CD4-positive, alpha-beta T cell treated with Interleukin-12 subunit alpha and Interleukin-12 subunit beta, for 1 hour (primary cell): ENCODE measurements at regions not wholly inside any gene's neighbourhood (a gene's known extent, or its start where the extent isn't known, plus 50 kb on each side); places are given as distances from the start of the nearest gene placed in this dataset.
A peak's percentile ranks its signal among the peaks of the same experiment; 100 is the strongest.

Source experiments
- DNase-seq: peaks from one replicate; pipeline ENCODE4 v3.0.0-alpha.2; 2020

GRCh38 chrY:21175505-21175904 is 335.6 kb upstream of the RBMY1B start:
- DNase-seq, result no peak

DNA sequence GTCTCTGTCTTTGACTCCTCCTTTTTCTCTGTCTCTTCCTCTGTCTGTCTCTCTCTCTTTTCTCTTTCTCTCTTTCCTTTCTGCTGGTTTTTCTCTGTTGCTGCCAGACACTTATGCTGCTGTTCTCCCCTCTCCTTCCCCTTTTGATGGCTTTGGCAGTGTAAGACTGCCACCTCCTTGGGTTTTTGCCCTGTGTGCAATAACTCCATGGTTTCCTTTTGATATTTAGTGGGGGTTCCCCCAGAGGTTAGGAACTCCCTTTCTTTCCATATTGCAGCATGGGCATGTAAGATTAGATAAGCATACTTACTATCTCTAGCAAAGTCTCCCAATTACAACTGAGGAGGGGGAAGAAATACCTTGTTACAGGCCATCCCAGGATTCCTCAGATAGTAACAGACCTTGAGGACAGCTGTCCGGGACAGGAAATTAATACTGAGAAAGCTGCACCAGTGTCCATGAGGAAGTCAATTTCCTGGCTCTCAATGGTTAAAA is 333.8 kb upstream of the RBMY1B start:
- DNase-seq, result no peak

GRCh38 chrY:21178281-21178680 is 332.9 kb upstream of the RBMY1B start:
- DNase-seq, result no peak

DNA sequence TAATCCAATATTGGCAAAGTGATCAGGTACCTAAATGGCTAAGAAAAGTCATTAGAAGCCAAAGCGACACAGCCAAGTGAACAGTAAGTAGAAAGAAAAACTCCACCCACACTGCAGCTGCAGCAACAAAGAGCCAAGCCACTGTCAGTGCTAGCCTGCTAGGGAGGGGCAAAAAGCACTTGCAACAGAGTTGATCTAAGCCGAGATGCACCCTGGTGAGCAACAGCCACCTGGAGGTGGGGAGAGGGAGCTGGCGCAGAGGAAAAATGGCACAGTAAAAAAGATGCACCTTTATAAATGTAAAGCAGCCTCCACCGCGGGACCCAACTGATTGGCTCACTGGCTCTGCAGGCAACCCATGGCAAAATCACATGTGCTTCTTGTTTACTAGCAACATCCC is 330.2 kb upstream of the RBMY1B start:
- peak; percentile 49 for DNase-seq

GRCh38 chrY:21184271-21184670 is 326.9 kb upstream of the RBMY1B start:
- DNase-seq, result no peak

DNA sequence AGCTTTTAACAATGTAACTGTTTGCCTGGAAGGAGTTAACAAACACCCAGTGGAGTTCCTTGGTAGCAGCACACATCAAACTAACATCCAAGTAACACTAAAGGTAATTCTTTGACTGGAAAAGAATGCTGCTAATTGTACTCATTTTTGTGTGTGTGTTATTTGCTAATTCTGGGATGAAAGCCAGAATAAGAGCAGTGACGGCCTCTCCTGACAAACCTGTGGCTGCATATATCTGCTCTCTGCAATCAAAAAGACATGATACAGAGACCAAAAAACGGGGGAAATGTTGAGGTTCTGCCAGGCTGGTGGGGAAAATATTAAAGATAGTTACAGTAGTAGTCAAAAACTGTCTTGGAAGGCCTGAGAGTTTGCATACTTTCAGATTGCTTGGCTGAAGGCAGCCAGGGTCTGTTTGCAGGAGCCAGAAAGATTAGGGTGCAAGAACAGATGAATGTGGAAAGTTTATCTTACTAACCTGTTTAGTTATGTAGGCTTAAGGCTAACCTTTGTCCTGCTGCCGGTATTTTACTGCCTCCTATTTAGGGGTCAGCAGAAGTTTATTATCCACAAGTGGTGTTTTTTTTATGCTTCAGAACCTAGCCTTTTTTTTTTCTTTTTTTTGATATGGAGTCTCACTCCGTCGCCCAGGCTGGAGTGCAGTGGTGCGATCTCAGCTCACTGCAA is 325.6 kb upstream of the RBMY1B start:
- no peak for DNase-seq

DNA sequence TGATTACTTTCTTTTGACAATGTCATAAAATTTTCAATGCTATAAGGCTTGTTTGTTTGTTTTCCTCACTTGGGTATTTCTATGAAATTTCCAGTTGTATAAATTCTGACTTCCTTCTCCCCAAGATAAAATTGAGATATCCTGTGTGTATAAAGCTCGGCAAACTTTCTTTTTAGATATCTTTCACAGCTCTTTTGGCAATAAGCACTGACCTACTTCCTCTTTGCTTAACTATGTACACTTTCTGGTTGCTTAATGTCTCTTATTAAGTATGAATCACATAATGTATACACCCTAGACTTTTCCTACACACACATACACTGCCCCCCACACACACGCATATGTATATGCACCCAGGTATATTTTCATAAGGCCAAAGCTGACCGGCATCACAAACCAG is 318.4 kb upstream of the RBMY1B start:
- no peak for DNase-seq

DNA sequence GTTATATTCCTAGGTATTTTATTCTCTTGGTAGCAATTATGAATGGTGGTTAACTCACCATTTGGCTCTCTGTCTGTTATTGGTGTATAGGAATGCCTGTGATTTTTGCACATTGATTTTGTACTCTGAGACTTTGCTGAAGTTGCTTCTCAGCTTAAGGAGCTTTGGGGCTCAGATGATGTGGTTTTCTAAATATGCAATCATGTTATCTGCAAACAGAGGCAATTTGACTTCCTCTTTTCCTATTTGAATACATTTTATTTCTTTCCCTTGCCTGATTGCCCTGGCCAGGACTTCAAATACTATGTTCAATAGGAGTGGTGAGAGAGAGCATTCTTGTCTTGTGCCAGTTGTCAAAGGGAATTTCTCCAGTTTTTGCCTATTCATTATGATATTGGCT is 310.9 kb upstream of the RBMY1B start:
- no peak for DNase-seq

GRCh38 chrY:21227849-21228248 is 283.3 kb upstream of the RBMY1B start:
- DNase-seq, result no peak

DNA sequence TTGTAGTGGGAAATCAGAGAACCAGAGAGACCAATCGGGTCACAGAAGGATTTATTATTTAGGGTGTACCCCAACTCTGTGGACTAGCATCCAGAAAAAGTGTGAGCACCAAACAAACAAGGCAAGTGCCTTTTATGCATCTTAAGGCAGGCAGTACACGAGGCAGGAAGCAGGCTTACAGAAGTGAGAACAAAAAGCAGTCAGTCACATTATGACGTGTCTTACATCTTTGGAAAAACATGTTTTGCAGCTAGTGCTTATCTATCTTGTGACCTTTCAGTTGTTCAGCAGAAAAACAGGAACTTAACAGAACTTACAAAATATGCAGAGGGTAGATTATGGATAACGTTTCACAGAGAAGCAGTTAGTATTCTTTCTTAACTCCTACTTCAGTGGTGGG is 270.9 kb upstream of the RBMY1B start:
- DNase-seq, result peak; percentile 67

- no peak for DNase-seq
These were observed 270.4 kb upstream of the RBMY1B start for GRCh38 chrY:21240662-21241310.

DNA sequence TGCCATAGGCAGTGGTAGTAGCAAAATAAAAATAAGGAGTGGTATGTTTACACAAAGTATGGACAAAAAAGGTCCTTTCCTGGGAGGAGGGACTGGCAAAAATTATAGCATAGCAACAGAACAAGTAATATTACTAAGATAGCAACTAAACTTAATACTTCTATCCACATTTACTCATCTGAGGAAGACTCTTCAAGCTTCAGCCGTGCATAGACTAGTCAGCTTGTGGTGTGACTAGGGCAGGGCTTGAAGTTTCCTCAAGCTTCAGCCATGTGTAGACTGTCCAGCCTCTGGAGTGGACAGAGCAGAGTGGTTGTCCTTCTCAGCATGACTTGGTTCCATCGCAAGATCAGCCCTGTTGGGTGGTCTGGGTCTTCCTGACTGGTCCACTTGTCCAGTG is 268.3 kb upstream of the RBMY1B start:
- no peak for DNase-seq

DNA sequence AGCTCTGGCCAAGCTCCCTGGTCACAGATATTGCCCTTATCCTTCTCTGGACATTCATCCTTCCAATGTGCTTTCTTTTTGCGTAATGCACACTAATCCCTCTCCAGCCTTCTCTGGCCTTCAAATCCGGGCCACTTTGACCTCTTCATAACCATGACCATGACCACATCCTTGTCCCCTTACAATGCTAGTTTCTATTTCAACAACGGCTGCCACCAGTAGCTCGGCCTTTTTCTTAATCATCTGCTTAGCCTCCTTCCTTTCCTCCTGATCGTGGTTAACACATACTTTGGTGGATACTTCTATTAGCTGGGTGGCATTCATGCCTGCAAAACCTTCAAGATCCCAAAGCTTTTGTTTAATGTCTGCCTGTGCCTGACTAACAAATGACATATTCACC is 264.4 kb upstream of the RBMY1B start:
- no peak for DNase-seq

- peak; percentile 27 for DNase-seq
These were observed 262.5 kb upstream of the RBMY1B start for GRCh38 chrY:21248591-21248990.

- no peak for DNase-seq
These were observed 257.5 kb upstream of the RBMY1B start for GRCh38 chrY:21253455-21254248.

DNA sequence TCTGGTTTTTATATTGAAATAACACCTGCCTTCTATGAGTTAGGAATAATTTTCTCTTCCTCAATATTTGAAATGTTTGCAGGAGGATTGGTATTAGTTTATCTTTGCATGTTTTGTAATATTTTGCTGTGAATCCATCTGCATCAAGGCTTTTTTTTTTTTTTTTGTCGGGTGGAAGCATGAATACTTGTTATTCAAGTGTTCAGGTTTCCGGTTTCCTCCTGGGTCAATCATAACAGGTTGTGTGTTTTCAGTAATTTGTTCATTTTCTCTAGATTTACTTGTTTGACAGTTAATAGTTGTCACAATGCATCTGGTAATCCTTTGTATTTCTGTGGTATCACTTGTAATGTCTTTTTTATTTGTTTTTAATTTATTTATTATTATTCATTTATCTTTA is 256.7 kb upstream of the RBMY1B start:
- peak; percentile 24 for DNase-seq

DNA sequence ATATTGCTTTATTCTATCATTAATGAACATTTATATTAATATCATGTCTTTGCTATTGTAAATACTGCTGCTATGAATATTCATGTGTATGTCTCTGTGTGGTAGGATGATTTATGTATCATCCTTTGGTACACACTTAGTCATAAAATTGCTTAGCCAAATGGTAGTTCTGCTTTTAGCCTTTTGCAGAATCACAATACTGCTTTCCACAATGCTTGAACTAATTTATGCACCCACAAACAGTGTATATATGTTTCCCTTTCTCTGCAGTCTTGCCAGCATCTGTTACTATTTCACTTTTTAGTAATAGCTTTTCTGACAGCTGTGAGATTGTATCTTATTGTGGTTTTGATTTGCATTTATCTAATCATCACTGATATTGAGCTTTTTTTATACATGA is 254.3 kb upstream of the RBMY1B start:
- no peak for DNase-seq

DNA sequence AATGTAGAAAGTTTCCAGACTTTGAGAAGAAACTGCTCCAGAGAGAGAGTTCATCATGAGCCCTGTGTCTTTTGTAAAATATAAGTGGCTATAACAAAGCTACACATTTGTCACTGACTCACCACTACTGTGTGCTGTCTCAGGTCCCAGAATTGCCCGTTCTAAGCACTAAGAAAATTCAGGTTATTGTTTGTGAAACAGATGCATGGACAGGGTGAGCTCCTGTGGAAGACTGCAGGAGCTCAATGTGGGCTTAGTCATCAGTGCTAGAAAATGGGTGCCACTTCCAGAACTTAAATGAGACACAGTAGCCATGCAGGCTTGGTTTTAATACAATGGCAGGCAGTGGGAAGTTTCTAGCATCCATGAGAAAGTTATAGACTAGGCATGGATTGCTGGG is 251.4 kb upstream of the RBMY1B start:
- no peak for DNase-seq

DNA sequence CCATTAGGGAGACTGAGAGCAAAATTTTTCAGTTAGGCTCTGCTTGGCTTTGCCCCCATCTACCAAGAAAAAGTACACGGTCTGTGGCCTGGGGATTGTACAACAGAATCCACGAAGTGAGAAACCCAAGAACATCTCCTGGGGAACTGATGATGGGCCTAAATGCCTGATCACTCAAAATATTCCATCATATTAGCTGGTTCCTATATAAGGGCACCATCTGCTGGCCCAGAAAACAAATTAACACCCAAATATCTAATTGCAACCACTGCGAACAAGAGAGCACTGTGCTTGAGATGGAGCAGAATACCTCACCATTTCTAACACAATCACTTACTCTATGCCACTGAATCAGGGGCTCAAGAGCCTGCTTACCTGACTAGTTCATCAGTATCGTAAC is 250.8 kb upstream of the RBMY1B start:
- peak; percentile 45 for DNase-seq

- DNase-seq, result no peak
These were observed 250.0 kb upstream of the RBMY1B start for GRCh38 chrY:21261158-21261557.

DNA sequence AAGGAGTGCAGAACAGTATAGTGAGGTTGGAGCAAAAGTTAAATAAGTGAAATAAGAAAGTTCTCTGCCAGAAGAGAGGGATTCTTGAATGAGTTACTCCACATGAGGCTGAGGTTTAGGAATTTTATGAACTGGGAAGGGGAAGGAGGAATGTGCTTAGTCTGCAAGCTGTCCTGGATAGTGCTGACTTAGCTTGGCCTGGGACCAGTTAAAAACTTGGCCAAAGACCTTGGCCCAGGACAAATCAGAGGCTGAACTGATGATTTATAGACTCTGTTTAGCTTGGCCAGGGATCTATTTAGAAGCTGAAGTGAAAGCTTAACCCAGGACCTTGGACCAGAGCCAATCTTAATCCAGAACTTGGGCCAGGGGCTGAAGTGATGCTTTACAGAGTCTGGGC is 244.4 kb upstream of the RBMY1B start:
- DNase-seq, result no peak

DNA sequence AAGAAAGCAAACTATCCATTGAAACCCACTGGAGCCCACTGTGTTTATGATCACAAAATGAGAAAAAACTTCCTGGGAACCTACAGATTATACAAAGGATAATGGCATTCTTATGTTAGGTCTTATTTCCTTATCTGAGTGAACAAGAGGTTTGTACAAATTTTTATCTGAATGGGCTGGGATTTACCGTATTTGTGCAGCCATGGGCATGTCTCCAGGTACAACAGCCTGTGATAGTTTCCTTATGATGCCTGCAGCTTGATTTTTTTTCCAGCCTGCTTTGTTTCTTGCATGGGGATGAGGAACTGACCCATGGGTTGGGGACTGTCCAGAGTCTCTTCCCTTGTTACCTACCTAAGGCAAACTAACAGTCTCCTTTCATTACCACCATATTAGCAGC is 244.0 kb upstream of the RBMY1B start:
- no peak for DNase-seq

GRCh38 chrY:21287769-21288168 is 223.4 kb upstream of the RBMY1B start:
- DNase-seq, result no peak

GRCh38 chrY:21288908-21289307 is 222.2 kb upstream of the RBMY1B start:
- DNase-seq, result no peak
